NB4 (cell line): ENCODE measurements at regions not wholly inside any gene's neighbourhood (a gene's known extent, or its start where the extent isn't known, plus 50 kb on each side); places are given as distances from the start of the nearest gene placed in this dataset.

Experiments used
- CTCF ChIP-seq: IDR thresholded peaks from one replicate; pipeline ENCODE4 v1.5.1; 2012; ENCODE audit warnings: low read depth, low read length
- MAX ChIP-seq: IDR thresholded peaks from 2 replicates; pipeline ENCODE4 v1.6.1; 2011; ENCODE audit warnings: low read depth, low read length
- MYC ChIP-seq: IDR thresholded peaks from 2 replicates; pipeline ENCODE4 v1.6.1; 2011; ENCODE audit warnings: low read depth, low read length
- POLR2A ChIP-seq: IDR thresholded peaks from 2 replicates; pipeline ENCODE4 v1.6.1; 2011; ENCODE audit warnings: mild to moderate bottlenecking; ENCODE audit not compliant: insufficient read length; ENCODE audit errors: extremely low read depth

- TF ChIP-seq CTCF = no peak
- TF ChIP-seq POLR2A = no peak
- TF ChIP-seq MYC = no peak
- TF ChIP-seq MAX = no peak
These were observed 97.5 kb upstream of the MDM1 start for GRCh38 chr12:68429696-68430095.
